ENCODE measurements at regions not wholly inside any gene's neighbourhood (a gene's known extent, or its start where the extent isn't known, plus 50 kb on each side); places are given as distances from the start of the nearest gene placed in this dataset.

GRCh38 chr6:92023410-92023966 is 1395.9 kb downstream of the EPHA7 start:
- no peak for DNase-seq
- no peak for TF ChIP-seq EP300 (IDR thresholded peaks at IDR 0.05)
- Histone ChIP-seq H3K36me3 (no peaks in the 10 kb centered on the region), H3K27me3 (no peaks in the 10 kb centered on the region), H3K4me1 (no peaks in the 10 kb centered on the region), H3K9me3 (no peaks in the 10 kb centered on the region), H3K27ac (no peak overlapping the region), H3K4me3 (no peak overlapping the region)
- WGBS, 2 donors = 63 to 71% methylated on average over 2 of the region's 2 CpGs
- ATAC-seq (ENCODE audit: low FRiP score in 2 of 2) = no peak

- Histone ChIP-seq H3K36me3 (no peaks in the 10 kb centered on the region), H3K9me3 (no peaks in the 10 kb centered on the region), H3K4me3 (no peak overlapping the region), H3K4me1 (no peaks in the 10 kb centered on the region), H3K27me3 (no peaks in the 10 kb centered on the region), H3K27ac (no peak overlapping the region)
- peak in 1 of 2 donors; percentile 58 for DNase-seq
- no peak for ATAC-seq (ENCODE audit: low FRiP score in 2 of 2)
- TF ChIP-seq EP300 (IDR thresholded peaks at IDR 0.05) (no peak), POLR2A (IDR thresholded peaks at IDR 0.05) (no peak), POLR2AphosphoS5 (IDR thresholded peaks at IDR 0.05) (no peak), CTCF (IDR thresholded peaks at IDR 0.05) (no peak)
- 91 to 93% methylated on average over 24 to 26 of the region's 29 CpGs for WGBS, 2 donors
These were observed 1407.6 kb downstream of the EPHA7 start for GRCh38 chr6:92011681-92012245.

GRCh38 chr6:92008757-92009502 is 1410.4 kb downstream of the EPHA7 start:
- no peaks in the 10 kb centered on the region for H3K4me1 ChIP-seq
- TF ChIP-seq EP300 (IDR thresholded peaks at IDR 0.05) (no peak), POLR2A (IDR thresholded peaks at IDR 0.05) (no peak), CTCF (IDR thresholded peaks at IDR 0.05) (no peak), POLR2AphosphoS5 (IDR thresholded peaks at IDR 0.05) (no peak)
- DNase-seq = no peak
- H3K4me3 ChIP-seq = no peak overlapping the region
- no peaks in the 10 kb centered on the region for H3K9me3 ChIP-seq
- no peak overlapping the region for H3K27ac ChIP-seq
- ATAC-seq (ENCODE audit: low FRiP score in 2 of 2) = no peak
- H3K27me3 ChIP-seq = no peaks in the 10 kb centered on the region
- H3K36me3 ChIP-seq = no peaks in the 10 kb centered on the region
- 85 to 89% methylated on average over 7 of the region's 7 CpGs for WGBS, 2 donors

- TF ChIP-seq POLR2A (IDR thresholded peaks at IDR 0.05) (no peak), EP300 (IDR thresholded peaks at IDR 0.05) (no peak), POLR2AphosphoS5 (IDR thresholded peaks at IDR 0.05) (no peak), CTCF (IDR thresholded peaks at IDR 0.05) (no peak)
- no peak for ATAC-seq (ENCODE audit: low FRiP score in 2 of 2)
- Histone ChIP-seq H3K9me3 (no peaks in the 10 kb centered on the region), H3K4me3 (no peak overlapping the region), H3K27ac (no peak overlapping the region), H3K4me1 (no peaks in the 10 kb centered on the region), H3K36me3 (no peaks in the 10 kb centered on the region), H3K27me3 (no peaks in the 10 kb centered on the region)
- 89 to 92% methylated on average over 3 of the region's 3 CpGs for WGBS, 2 donors
- no peak for DNase-seq
These were observed 1413.2 kb upstream of the MAP3K7 start for GRCh38 chr6:92000112-92000511.

- 32 to 84% methylated on average over 1 of the region's 1 CpG for WGBS, 2 donors
- Histone ChIP-seq H3K4me1 (no peaks in the 10 kb centered on the region), H3K36me3 (no peaks in the 10 kb centered on the region), H3K4me3 (no peak overlapping the region), H3K27ac (no peak overlapping the region), H3K27me3 (no peaks in the 10 kb centered on the region), H3K9me3 (no peaks in the 10 kb centered on the region)
- ATAC-seq (ENCODE audit: low FRiP score in 2 of 2) (no peak), DNase-seq (no peak)
- no peak for TF ChIP-seq EP300 (IDR thresholded peaks at IDR 0.05)
- no peak for TF ChIP-seq POLR2AphosphoS5 (IDR thresholded peaks at IDR 0.05)
- no peak for TF ChIP-seq POLR2A (IDR thresholded peaks at IDR 0.05)
- no peak for TF ChIP-seq CTCF (IDR thresholded peaks at IDR 0.05)
These were observed 1407.9 kb upstream of the MAP3K7 start for GRCh38 chr6:91994787-91995186.

All from upper lobe of left lung (tissue), 6 donors.